Lung microvascular endothelial cell (primary cell): ENCODE measurements at regions not wholly inside any gene's neighbourhood (a gene's known extent, or its start where the extent isn't known, plus 50 kb on each side); places are given as distances from the start of the nearest gene placed in this dataset.

ENCODE experiments used
- DNase-seq, 2 donors: peaks; one replicate each; pipeline versions ENCODE4 v3.0.0 to v3.0.0-alpha.2; 2010; ENCODE audit warnings: low read depth in 2 of 2

DNA sequence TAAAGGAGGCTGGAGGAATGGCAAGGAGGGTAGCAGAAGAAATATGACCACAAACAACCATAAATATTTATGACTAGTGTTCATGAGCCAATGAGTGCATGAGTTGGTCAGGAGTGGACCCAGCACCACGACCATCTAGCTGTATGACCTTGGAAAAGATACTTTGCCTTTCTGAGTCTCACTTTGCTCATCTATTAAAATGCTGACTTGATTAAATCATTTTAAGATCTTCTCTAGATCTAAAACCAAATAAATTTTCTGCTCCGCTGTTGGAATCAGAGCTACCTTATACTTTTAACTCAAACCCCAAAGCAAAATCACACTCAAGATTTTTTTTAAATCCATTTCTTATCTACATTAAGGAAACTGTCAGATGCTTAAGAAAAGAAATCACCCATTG, 207.0 kb downstream of the GPAM start:
- no peak for DNase-seq

DNA sequence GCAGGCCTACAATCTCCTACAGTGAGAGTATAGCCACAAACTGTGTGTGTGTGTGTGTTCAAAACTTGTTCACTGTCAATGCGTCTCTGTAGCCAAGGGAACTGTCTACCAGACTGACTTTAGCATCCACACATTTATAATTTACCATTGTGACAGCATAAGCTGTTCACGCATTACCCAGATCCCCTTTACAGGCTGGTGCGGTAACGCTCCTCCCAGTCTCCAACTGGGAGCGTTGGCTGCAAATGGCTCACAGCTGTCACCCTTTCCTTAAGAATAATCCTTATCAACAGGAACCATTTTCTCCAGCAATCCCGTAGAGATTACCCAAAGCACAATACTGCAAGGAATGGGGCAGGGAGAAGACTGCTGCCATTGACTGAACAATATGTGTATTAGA, 199.5 kb downstream of the GPAM start:
- DNase-seq = no peak

DNA sequence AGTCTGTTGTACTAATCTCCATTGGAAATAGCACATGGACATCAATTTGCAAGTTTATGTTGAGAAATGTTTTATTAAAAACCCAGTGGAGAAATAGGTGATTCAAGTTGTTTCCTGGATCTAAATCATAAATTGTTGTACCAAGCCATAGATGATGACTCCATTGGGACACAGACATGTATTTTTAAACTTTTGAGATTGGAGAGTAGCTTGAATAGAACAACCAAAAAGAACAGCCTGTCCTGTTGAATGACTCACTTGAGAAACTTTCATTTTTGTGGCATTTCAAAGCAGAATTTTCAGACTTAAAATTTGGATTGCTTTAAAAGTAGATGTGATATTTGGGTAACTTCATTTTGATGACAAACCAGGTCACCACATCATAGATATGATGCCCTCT, 197.5 kb downstream of the GPAM start:
- no peak for DNase-seq

DNA sequence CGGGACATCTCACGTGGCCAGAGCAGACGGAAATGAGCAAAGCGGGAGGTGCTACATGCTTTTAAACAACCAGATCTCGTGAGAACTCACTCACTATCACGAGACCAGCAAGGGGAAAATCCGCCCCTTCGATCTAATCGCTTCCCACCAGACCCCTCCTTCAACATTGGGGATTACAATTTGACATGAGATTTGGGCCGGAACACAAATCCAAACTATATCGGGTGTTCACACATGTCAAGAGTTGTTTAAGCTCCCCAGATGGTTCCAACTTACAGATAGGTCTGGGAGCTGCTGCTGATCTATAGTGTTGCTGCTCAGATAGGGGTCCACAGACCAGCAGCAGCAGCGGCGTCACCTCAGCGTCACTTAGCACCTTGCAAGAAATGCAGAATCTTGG, 194.9 kb downstream of the GPAM start:
- DNase-seq = no peak

DNA sequence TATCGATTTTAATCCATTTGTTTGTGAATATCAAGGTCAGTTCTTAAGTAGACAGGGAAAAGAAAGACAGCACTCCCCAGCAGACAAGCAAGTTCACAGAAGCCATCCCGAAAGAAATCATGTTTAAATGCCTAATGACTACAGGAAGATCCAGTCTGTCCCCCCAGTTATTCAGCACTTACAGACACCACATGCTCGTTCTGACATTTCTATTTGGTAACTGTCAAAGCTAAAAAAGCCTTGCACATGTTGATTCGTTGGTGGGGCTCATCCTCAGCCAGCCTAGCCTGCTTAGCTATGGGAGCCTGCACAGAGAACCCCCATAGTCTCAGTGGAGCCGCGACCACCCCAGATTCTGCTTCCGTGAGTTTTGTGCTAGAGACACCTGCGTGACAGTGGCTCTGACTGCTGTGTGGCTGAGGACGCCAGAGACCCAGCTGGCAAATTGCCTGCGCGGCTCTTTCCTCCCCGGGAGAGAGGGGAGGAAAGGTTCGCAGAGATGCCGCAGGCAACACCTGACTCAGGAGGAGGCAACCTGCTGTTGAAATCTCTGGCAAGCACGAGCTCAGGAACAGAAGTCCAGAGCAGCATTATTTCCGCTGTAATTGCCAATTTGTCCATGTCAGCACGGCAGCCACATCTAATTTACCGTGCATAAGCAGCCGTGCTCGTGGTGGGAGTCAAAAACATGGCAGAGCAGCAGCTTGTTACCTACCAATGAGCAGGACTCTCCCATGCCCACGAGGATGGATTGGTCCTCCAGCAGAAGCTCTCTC, 194.2 kb downstream of the GPAM start:
- no peak for DNase-seq

DNA sequence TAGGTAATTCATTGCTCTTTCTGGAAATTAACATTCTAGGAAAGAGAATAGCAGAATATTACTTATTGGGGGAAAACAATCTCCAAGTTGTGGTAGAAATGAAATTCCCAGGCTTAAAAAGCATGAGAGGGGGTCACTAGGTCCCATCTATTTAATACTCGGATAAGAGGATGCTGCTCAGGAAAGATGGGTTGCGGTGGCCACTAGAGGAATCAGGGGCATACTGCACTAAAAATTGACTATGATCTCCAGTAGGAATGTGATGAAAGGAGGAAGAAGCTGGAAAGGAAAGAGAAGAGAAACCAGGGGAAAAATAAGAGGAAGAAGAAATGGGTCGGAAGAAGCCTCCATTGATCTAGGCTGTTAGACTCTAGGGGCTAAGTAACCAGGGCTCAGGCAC, 192.8 kb downstream of the GPAM start:
- DNase-seq = no peak

DNA sequence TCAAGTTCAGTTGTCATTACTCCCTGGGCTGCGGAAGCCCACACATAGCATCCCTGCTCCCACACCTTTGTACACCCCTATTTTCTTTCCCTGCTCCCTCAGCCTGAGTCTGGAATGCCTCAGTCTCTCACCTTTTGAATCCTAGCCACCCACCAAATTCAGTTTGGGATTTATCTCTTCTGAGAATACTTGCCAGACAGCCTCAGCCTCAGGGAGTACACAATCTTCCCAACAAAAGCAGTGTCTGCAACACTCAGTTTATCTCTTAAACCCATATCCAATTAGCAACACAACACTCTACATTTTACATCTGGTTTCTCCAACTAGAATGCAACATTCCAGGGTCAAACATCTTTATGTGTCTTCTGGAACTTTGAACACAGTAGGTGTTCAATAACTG, 190.2 kb downstream of the GPAM start:
- no peak for DNase-seq

DNA sequence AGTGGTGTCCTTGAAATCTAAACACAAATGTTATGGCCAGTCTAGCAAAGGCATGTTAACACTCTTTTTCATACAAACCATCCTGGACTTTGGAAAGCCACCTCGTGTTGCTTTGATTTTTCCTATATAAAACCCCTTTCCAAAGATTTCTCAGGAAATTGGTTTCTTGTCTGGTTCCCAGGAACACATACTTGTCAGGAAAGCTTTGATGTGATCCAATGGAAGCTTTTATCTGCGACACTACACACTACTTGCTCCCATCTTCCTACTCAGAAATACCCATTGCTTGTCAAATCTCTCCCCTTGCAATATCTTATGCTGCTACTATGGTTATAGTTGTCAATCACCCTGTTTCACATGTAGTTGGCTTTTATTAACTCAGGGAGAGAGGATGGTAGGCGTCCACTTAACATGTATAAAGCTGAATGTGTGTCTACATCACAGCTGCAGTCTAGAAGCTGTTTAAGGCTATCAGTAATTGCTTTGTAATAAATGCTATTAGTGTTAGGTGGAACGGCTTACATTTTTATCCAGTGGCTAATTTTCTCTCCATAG, 189.6 kb downstream of the GPAM start:
- DNase-seq = no peak

DNA sequence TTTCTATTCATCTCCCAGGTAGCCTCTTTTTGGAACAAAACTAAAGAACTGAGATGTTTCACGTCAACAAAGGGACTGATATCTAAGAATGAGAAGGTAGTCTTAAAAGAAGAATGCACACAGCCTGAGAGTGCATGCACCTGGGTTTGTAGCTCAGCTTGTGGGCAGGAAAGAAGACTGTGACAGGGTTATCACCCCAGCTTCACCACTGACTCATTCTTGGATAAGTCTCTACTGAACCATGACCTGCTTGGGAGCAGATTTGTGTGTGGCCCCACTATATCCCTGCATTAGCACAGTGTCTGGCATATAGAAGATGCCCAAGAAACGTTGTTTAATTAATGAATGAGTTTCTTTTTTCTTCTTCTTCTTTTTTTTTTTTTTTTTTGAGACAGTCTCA, 187.5 kb downstream of the GPAM start:
- no peak for DNase-seq

DNA sequence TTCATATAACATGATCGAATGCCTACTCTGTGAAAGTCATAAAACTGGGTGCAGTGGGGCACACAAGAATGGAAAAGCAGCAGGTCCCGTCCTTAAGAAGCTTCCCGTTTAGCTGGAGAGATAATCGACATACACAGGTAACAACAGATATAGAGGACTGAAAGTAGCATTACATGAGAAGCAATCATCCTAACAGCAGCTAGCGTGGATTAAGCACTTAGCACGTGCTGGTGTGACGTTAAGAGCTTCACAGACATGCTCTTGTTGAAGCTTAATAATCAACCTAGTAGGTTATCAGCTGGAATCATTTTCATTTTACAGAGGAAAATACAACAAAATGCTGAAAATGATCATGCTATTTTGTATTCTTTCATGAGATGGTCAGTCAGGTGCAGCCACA, 184.8 kb downstream of the GPAM start:
- no peak for DNase-seq

DNA sequence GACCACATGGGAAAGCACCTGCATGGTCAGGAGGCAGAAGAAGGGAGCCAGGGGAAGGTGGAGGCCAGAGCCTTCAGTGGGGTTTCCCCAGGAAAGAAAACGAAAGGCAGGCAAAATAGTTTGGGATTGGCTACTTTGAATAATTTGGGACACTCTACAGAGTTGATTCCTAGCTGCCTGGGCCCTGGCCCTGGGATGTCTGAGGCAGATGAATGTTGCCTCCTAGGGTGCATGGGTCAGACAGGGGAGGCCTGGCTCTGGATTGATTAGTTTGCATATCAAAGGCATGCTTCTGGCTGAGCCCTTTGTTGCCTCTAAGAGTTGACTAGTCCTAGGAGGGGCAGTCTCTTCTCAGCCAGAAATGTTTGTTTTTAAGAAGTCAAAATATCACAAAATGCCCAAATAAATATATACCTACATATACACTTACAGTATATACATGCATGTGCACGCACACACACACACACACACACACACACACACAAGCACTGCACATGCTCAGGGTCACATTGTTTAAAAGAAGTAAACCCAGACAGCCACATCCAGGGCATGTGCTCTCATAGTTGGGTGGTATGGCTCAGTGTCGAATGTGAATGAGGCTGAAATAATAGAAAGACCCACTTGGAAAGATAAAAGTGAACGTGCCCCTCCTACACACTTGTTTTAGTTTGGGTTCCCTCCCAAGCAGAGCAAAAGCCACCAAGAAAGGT, 184.2 kb downstream of the GPAM start:
- DNase-seq = no peak

DNA sequence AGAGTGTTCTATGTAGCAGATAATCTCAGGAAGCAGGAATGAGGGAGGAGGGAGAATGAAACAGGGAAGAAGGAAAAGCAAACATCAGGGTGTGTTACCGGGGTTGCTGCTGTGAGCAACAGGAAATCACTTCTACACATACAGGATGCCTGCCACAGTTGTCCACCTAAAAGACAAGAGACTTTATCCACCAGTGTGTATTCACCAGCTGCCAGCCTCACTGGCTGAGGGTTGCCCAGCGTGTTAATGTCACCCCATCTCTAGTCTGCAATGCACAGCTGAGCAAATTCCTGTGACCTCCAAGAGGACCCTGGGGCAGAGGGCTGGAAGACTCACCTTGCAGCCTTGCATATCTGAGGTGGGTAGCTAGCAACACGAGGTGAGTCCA, 183.7 kb downstream of the GPAM start:
- DNase-seq = no peak

DNA sequence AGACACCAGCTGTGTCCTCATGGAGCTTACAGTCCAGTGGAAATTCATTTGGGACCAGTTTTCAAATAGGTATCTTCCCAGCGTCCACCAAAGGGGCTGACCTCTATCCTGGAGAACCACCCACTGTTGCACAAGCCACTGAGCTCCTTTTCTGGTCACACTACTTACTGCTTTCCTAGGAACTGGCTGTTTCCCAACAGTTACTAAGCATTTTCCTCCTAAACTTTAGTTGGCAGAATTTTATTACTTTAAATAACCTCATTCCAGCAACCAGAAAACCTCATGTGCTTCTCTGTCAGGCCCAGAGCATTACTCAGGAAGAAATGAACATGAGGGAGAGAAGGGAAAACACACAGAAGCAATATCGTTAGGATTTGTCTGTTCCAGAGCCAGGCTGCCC, 183.1 kb downstream of the GPAM start:
- DNase-seq = no peak

DNA sequence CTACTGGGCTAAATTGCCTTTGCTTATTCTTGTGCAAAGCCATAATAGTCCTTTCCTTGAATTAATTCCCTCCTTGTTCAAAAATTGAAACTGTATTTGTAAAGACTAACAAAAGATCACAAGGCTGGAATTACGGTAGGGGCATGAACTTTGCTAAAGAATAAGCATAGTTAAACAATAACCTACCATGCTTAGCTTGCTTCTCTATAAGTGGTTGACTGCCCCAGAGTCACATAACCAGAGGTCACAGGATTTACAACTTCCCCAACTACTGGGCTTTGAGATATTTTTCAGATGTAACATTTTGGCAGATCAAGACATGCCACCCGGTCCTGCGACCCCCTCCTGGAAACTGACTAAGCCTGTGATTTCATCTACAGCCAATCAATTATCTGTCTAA, 181.4 kb downstream of the GPAM start:
- no peak for DNase-seq

DNA sequence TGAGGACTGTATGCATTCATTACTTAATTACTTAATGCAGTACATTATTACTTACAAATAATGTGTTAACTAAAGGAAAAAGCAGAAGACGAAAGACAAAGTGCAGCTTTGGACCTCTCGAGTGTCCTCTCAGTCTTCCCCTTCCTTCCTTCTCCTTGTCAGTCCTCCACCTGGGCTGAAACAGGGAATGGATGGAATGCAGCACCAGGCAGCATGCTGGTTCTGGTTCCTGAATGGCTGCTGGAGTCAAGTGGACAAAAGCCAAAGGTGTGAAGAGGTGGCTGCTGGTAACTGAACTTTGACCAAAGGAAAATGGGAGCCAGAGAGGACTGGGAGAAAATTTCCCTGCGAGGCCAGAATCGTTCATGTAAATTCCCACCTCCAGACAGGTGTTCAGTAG, 179.5 kb downstream of the GPAM start:
- DNase-seq = no peak

DNA sequence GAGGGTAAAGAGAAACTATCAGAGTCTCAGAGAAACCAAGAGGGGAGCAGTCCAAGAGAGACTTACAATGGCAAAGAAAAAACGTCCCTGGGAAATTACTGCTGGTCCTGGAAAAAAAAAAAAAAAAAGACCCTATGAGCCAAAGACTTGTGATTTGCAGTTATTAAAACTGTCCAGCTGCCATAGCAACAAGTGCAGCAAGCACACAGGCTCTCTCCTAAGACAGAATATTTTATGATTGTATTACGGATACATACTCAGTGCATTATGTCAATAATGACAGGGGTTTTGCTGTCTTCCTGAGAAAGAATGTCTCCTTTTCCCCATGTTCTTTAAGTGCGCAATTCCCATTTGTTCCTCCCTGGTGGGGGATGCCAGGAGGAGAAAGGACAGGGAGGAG, 178.5 kb downstream of the GPAM start:
- no peak for DNase-seq

DNA sequence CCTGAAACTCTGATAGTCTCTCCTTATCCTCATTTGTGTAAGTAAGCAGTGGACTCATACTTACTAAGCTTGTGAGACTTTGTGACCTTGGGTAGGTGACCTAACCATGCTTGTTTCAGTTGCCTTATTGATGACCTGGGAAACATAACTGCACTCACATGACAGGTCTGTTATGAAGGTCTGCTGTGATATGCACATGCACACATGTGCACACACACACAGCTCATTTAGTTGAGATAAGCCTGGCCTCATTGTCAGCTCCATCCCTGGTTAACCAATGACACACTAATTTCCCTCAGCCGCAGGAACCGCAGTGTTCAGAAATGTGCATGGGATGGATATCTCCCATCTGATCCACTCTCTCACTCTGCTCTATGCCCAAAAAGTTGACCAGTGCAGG, 177.2 kb downstream of the GPAM start:
- DNase-seq = no peak

DNA sequence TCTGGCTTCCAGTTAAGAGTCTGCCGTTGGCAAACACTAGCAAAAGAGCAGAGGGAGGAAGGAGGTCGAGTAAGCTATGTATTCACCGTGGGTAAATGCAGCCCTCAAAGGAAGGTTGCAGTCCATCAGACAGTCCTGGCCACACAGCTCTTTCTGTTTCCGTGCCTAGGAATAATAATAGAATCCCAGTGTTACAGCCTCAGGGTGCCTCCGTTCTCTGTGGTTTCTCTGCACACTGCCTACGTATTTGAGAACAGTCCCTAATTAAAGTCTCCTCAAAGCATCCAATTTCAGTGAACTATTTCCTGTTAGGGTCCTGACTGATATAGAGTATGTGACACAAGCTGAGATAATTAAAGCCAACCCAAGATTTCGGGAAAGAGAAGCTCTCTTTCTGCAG, 176.7 kb downstream of the GPAM start:
- no peak for DNase-seq

DNA sequence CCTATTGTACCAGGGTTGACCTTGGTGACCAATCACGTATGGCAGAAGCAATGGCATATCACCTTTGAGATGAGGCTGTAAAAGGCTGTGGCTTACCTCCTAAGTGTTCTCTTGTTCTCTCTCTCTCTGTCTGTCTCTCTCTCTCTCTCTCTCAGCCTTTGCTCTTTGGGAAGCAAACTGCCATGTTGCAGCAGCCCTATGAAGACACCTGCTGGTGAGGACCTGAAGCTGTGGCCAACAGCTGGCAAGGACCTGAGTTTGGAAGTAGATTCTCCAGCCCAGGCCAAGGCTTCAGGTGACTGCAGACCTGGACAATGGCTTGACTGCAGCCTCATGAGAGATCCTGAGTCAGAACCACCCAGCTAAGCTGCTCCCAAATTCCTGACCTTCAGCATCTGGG, 161.4 kb downstream of the GPAM start:
- DNase-seq = no peak

DNA sequence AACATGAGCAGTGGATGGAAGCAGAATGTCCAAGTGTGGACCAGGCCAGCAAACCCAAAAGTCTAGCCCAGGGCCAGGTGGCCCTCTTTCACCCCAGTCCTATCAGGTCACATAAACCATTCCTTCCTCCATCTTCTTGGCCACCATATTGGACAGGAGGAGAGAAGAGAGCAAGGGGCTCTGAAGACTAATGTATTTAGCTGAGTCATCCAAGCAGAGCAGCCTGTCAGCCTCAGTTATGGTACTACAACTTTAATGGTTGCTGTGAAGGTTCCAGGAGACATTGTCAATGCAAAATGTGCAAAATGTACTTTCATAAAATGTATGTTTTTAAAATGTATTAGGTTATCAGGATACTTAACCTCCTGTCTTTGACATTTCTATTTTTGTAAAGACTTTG, 159.5 kb downstream of the GPAM start:
- DNase-seq = no peak

DNA sequence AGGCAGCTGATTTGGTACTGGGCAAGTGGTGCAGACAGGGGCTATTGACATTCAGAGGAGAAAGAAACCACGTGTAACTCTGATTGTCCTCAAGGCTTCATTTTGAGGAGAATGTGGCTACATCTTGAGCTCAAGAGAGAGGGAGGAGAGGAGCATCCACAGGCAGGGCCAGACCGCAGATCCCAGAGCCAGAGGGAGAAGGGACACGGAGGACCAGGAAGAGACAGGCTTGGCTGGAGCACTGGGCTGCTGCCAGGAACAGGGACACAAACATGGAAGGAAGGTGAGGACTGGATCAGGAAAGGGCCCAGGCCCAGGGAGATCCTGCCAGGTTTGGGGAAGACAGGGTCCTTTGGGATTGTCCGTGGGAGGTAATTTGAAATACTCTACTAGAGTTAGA, 158.3 kb downstream of the GPAM start:
- no peak for DNase-seq

DNA sequence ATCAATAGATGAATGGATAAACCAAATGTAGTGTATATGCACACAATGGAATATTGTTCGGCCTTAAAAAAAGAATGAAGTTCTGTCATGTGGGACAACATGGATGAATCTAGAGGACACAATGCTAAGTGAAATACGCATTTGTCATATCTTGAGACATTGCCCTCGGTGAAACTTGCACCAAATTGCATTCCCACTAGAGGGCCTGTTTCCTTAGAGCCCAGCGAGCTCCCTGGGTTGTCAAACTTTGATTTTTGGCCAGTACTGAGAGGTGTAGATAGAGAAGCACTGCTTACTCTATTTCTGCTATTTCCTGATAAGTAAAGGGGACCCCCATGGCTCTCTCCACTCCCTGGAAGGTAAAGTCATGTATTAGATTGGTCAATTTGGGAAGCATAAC, 157.1 kb downstream of the GPAM start:
- DNase-seq = no peak

DNA sequence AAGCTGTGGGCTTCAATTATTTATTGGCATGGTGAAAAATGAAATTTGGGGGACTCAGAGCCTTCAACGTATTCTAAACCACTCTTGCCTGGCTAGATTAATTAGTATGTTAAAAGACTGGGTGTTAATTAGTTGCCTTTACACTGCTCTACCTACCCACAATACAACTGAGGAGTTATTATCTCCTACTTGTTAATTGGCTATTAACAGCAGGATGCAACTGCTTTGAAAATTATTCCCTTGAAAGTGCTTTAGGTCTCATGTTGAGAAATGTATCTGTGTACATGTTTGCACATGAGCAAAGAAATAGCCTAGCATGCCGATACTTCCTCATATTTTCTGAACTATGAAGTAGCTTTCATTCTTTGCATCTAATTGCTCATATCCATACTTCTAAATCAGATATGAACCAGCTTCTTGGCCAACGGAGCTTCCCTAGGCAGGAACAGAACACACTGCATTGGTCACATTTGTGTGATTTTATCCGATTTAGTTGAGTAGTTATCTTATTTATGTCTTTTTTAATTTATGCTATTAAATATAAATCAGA, 155.8 kb downstream of the GPAM start:
- DNase-seq = no peak
